ENCODE measurements at regions not wholly inside any gene's neighbourhood (a gene's known extent, or its start where the extent isn't known, plus 50 kb on each side); places are given as distances from the start of the nearest gene placed in this dataset.

DNA sequence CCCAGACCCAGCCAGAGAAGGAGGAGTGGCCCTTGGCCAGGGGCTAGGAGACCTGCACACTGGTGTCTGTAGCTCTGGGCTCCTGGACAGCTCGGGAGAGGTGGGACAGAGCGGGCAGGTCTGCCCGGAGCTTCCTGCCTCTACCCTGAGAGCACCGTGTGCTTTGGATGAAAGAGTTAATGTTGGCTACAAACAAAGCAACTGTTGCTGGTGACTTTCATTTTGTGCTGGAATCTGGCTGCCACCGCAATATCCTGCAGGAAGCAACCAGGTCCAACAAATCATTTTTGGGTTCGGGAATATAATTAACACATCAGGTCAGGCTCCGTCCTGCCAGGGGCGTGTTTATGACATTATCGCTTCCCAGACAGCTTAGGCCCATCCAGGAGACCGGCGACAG, 441.8 kb upstream of the MKI67 start:
- TF ChIP-seq TCF7L2 (IDR thresholded peaks at IDR 0.05; ENCODE audit: low read depth, low read length) (no peak), CEBPB (tag; IDR thresholded peaks at IDR 0.05) (no peak)

Data from K562 (cell line).